GM19239 (cell line): ENCODE measurements at regions not wholly inside any gene's neighbourhood (a gene's known extent, or its start where the extent isn't known, plus 50 kb on each side); places are given as distances from the start of the nearest gene placed in this dataset.

ENCODE experiments used
- DNase-seq: peaks from one replicate; pipeline ENCODE4 v3.0.0; 2011; ENCODE audit warnings: low spot score; ENCODE audit not compliant: insufficient read length
- FAIRE-seq: peaks from 2 replicates; lab custom pipeline; 2011; peaks lifted over from hg19 to GRCh38; lab: Jason Lieb, UNC

DNA sequence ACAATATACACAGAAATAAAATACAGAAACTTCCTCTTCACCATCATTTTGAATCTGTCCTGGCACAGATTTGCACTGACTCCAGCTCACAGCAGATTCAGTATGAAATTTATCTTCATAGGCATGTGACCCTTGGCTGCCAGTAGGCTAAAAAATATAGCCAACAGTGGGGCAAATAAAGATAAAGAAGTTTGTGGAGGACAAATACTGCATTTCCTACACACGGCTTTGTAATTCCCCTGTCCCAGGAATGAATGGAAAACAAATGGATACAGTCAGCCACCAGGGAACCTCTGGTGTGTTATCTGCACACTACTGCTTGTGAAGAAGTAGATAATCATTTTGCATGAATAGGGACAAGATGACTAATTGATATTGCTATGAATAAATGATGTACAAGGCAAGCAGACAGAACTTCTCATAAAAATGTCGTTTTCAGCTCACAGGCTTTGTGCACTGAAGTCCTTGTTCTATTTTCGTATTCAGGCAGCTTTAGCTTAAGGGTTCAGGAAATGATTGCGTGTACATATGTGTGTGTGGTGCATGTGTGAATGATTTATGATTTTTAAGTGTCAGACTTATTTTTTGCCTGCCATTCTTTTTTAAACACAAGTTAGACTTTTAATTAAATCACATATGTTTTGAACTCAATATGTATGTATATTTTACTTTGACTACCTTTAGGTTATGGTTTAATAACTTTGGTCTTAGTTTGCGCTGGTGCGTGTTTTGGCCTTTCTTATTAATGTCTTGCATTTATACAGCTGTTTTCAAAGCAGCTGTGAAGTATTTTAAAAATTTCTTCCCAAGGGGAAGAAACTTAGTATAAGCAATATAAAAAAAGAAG is 543.8 kb upstream of the JAG1 start:
- DNase-seq (no peak), FAIRE-seq (no peak)

DNA sequence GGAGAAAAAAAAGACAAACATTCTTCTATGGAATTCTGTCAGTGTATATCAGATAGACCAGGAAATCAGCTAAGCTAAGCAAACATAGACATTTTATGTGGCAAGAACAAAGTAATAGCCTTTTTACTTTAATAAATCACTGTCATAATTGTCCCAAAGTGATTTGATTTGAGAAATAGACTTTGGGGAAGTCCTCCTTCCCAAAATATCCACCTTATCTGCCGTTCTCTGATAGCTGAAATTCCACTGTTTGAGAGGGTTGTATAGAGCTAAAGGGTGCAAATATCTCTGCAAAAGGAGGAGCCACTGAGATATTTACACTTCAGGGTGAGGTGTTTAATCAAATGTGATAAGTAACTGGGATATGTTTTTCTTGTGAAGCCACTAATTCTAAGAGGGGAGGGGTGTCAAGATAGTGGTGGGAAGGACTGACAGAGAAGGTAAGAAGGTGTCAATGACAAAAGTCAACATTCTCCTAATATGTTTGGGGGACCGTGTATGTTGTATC is 544.4 kb upstream of the JAG1 start:
- no peak for DNase-seq
- FAIRE-seq = no peak

DNA sequence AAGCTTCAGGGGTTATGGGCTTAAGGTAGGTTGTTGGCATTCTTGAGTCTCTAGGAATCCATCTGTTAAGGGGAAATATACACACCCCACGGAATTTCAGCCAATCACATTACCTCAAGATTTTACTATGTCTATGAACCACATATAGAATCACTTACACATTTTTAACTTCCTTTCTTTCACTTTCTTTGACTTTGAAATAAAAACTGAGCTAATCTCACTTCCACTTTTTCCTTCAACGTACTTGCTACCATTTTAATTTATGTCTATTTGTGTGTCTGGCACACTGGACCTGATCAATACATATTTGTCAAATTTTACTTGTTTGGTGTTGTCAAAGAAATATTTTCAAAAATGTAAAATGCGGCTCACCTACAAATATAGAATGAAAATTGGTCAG is 545.4 kb upstream of the JAG1 start:
- FAIRE-seq = no peak
- DNase-seq = no peak

DNA sequence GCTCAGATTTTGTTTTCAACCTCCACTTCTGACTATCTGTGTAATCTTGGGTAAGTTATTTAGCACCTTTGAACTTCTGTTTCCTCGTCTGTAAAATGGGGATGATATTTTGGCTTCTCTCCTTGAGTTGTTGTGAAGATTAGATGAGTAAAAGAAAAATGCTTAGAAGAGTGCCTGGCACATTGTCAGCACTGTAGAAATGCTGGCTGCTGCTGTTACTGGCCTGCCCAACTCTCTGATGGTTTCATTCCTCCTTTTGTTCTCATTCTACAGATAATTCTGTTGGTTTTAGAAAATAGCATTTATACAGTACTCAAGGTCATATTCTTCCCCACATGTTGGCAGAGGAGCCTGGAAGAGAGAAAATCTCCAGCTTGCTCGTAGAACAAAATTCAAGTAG is 547.2 kb upstream of the JAG1 start:
- FAIRE-seq = no peak

DNA sequence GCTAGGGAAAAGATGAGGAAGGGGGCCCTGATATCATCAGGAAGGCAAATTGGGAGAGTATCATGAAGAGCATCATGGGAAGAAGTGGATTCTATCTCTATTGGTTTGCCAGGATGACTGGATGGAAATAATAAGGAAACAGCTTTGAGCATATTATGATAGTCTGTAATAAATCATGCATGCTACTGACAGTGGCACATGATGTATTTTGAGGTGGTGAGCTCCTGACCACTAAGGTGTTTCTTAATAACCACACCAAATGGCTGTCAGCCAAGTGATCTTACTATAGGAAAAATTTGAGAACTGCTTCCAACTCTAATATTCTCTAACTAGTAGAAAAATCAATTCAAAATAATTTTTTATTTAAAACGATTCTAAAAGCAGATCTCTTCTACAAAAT is 548.4 kb upstream of the JAG1 start:
- FAIRE-seq = no peak
- no peak for DNase-seq

More for the DNA sequence above, 547.2 kb upstream of the JAG1 start:
- no peak for DNase-seq

DNA sequence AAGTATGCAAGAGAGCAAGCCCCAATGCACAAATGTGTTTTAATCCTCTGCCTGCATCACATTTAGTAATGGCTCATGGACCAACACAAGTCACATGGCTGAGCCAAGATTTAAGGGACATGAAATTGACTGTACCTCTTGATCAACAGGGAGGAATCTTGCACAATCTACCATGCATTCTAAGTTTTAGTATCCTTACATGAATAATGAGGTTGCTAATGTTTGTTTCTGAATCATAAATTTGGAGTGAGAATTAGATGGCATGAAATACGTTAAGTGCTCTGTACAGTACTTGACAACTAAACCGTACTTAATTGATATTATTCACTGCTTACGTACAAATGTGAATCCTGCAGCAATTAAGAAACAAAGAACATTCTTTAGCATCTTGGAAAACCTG is 553.8 kb upstream of the JAG1 start:
- FAIRE-seq (no peak), DNase-seq (no peak)

DNA sequence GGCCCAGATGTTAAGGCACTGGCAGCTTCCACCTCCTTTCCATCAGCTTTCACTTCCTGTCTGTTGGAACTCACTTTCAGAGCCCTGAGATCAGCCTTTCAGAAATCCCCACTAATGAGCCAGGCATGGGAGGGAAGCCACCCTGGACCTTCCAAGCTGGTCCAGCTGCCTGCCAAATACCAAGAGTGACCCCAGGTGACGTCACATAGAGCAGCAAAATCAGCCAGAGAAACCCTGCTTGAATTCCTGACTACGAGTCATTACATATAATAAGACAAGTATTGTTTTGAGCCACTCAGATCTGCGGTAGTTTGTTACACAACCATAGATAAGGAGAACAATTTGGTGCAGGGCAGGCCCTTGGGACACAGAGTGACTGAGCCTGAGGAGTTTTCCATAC is 556.0 kb upstream of the JAG1 start:
- FAIRE-seq (no peak), DNase-seq (no peak)

DNA sequence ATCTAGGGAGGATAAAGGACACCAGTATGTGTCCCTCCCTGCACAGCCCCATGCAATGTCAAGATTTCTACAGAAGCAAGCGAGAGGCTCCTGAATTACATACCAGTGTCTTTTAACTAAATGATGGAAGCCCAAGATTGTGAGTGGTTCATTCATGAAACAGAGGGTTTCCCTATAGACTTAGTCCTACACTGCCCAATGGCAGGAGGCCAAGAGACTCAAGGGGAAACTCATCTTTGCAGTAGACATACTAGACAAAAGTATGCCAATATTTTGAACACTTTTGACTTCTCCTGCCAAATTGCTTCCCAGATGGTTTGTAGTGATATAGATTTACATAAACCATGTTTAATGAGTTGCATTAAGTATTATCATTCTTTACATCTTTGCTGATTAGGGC is 557.2 kb upstream of the JAG1 start:
- no peak for FAIRE-seq
- no peak for DNase-seq

DNA sequence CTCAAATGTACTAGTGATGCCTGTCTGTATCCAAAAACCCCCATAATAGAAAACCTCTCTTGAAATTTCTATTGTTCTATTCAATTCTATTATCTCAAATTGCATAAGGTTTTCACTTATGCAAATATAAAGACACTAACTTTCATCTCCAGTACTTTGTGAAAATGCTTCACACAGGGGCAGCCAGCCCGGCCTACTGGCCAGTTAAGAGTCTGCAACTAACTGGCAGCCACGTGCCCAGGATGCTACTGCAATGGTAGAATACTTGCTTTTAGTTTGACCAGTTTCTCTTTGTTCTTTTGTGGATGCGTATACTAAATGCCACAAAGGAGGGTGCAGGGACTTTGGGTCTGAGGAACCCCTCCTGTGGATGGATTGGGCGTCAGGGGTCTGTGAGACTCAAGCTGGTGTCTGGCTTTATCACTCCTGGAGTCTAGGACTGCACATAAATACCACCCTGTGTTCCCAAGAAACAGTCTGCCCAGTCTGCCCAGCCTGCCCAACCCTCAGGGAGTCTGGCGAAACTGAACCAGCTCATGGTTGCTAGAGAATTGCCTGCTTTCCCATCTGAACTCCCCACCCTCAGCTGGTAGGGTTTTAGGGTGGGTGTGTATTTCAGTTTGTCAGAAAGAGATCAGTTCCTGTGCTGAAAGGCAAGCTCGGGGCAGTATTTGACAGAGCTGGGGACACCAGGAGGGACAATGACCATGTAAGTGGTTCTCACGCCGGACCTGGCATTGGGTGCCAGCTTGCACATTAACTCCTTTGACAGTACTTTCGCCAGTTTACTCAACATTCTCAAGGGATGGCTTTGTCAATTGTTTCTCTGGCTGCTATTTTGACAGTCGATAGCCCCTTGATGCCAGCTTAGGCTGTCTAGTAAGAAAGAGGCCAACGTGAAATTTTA is 558.2 kb upstream of the JAG1 start:
- FAIRE-seq = no peak
- DNase-seq = no peak

DNA sequence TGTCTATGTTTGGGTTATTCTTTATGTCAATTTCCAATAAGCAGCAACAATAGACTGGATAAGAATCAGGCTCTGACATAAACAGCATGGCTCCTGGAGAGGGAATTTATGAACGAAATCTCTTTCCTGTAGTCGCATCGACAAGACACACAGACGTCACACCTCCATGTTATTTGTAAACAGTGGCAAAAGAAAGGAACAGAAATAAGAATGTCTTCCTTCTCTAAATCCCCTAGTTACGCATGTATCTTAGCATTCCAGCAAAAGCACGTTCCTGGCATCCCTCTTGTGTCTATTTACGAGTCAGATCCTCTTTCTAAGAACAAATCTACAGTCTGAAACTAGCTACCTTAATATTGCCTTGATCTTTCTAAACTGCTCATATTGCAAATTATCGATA is 559.1 kb upstream of the JAG1 start:
- DNase-seq (no peak), FAIRE-seq (no peak)

DNA sequence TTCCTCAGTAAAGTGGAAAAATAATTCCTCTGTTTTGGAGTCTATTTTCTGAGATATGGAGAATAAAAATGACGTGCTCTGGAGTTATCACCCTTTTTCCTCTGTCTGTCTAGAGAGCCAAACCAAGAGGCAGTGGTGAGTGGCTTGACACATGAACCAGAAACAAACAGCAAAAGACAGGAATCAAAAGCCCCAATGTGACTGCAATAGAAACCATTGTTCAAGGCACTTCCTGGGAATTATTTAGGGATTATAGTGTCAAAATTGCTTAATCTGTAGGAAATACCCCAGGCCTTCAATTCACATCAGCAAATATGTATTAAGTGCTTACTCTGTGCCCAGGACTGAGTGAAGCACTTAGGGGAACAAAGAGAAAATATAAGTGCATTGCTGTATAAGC is 560.4 kb upstream of the JAG1 start:
- FAIRE-seq (peak; percentile 21), DNase-seq (no peak)

DNA sequence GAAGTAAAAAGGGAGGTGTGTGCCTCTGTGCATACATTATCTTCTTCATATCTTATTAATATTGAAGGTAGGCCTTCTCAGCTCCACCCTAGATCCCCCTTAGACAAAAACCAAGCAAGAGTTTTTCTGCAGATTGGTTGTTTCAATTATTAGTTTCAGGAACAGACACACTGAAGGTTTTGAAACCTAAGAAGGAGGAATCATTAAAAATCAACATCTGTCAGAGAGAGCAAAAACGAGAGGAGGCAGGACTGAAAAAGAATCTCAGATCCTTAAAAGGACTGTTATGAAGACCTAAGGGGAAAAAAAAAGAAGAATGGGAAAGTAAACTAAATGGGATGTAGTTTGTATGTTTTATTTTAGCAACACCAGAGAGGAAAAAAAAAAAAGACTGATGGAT is 560.8 kb upstream of the JAG1 start:
- DNase-seq (no peak), FAIRE-seq (peak; percentile 71)

DNA sequence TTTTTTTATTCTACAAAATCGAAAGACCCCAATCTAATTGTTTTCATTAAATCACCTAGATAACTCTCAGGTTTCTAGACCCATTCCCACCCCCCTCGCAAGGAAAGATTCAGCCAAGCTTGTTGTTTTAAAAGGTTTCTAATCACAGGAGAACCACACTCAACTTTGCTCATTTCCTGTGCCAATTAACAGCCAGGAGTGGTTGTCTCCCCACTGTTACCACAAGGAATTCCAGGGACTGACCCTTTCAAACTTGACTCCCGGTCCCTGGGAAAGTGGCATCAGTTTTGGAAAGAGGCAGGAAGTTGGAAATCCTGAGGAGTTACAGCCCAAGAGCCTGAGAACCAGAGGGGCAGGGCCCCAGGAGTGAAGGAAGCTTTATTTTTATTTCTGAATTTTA is 561.3 kb upstream of the JAG1 start:
- no peak for DNase-seq
- FAIRE-seq = no peak

DNA sequence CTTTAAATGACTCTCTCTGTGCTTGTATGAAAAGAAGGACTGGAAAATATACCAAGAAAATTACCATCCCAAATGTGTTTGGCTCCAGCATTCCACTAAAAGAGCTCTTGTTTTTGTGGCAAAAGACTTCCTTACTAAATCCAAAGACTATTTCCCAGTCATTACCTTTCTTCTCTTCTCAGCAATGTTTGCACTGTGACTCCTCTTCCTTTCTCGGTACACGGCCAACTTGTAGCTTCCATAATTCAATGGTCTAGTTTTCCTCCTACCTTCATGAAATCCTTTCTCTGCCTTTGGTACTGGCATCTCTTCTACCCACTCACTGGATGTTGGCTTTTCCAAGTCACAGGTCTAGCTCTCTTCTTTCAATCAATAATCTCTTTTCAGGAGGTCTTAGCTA is 568.5 kb upstream of the JAG1 start:
- FAIRE-seq (no peak), DNase-seq (no peak)

DNA sequence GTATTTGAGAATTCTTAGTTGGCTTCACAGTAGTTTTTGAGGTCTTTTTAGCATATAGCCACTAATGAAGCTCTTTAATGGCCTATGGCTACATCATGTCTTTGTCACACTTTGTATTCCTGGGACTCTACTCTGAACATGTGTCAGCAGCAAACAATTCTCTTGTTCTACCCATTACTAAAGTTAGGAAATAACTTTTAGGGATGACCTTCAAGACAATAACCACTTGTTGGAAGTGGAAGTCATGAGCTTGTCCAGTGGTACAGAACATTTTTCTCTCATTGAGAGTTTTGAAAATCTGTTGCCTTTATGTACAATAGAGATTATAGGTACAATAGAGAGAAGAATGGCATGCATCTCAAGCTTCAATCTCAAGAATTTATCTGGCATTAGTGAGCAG is 571.6 kb upstream of the JAG1 start:
- FAIRE-seq = no peak
- DNase-seq = no peak

DNA sequence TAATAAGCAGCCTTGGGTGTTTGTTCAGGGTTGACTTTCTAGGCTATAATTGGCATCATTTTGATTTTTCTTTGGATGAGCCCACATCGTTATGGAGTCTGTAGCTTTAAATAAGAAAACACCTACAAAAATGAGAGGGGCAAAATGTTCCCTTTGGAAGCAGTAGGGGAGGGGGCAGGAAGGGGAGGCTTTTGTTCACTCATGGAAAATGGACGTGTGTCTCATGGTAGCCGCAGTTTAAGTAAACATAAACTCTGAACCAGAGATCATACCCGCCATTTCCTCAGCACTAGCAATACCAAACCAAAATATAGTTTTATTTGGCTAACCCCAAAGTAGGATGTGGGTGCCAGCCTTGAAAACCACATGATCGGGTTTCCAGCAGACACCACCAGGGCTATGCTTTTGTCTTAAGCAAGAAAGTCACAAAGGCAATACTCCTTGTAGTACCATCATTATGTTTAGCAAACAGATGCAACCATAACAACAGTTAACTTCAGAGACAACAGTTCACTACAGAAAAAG is 572.5 kb upstream of the JAG1 start:
- FAIRE-seq (no peak), DNase-seq (no peak)

DNA sequence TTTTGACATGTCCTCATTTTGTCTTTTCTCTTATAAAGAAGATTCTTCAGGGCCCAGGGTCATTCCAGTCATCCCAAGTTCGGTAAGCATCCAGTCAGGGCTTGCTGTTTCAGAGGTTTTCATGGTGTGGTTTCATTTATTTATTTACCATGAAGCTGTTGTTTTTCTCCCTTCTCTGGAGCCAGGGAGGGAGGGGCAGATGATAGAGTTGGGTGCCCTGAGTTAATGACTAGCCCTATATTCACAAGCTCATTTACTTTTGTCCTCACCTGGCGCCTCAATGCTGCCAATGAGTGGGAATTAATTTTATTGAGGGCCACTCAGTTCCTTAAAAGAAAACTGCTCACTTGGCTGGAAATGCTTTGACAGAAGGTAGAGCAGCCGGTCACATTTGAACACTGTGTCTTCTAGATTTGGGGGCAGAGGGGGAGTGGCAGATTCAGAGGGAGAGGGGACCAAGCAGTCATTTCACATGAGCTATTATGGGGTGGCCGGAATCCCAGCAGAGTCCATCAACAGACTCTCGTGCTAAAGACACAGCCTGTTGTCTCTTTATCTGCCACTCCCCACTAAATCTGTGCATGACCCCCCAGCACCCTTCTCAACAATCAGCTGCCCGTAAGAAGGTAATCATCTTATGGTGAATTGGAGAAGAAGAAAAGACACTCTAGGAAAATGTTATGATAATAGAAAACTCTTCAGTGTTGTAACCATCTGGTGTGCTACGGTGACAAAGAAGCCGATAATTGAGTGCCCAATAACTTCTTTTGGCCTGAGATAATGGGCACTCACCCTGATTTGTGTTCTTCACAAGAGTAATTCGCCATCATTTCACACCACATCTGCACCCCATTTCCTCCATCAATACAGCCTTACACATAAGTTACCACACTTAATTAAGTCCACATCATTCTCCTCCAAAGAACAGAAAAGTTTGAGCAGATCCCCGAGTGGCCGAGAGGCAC is 573.5 kb upstream of the JAG1 start:
- FAIRE-seq (no peak), DNase-seq (no peak)

DNA sequence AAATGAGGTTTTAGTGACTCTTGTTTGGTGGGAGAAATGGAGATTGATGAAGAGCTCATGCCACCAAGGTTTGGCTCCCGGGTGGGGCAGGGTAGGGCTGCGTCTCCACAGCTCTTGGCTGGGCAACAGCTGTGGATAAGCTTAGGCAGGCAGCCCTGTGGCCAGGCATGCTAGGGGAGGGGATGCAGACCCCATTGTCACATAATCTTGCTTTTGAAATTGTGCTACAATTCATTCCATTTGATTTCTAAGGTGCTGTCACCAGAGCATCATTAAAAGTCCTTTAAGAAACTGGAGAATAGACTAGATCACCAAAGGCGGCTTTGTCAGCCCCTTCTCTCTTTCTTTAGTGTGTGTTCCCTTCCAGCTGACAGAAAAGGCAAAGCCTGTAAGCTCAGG is 574.2 kb upstream of the JAG1 start:
- FAIRE-seq = no peak

DNA sequence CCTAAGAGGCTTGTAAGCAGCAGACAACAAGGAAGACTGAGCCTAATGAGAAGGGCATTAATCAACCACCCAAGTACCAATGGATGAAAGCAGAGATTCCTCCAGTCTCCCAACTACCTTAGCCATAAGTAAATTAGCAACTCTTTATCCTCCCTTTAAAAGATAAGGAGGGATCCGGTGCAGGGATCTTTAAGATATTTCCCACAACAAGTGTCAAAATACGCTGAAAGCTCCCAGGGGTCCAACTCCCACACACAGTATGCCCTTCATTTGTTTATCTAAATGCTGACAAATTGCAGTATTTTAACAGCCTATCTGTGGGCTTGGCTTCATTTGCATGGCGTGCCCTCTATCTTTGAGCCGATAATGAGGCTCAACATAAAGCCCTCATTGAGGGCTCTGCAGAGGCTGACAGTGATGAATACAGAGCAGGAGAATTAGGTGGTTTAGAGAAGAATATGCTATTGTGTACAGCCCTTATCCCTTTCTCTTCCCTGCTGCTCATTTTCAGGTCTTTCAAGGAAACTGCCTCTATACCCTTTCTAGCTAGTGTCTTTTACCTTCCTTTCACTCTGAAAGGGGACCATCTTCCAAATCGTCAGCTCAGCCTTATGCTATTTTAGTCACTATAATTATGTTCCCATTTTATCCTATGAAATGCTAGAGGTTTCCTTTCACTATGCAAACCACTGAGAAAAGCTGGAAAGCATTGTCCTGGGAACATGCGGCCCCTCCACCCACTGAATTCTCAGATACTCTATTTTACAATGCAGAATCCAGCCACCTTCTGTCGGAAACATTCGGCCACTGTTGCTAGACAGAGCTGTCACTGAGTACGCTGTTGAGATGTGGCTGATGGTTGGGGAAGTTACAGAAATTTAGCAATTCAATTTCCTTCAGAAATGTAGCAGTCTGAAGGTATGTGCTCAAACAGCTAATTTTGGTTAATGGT is 575.2 kb upstream of the JAG1 start:
- DNase-seq (no peak), FAIRE-seq (no peak)

More for the DNA sequence above, 574.2 kb upstream of the JAG1 start:
- no peak for DNase-seq
